Right renal pelvis (tissue), 4 donors: ENCODE measurements at regions not wholly inside any gene's neighbourhood (a gene's known extent, or its start where the extent isn't known, plus 50 kb on each side); places are given as distances from the start of the nearest gene placed in this dataset.

ENCODE experiments used
- DNase-seq, 4 donors: peaks; one replicate each; pipeline ENCODE4 v3.0.0-alpha.2; 2013; ENCODE audit warnings: low read depth in 4 of 4, low spot score in 3 of 4, missing footprints in 1 of 4

GRCh38 chr9:120221844-120222243, 358.1 kb downstream of the CDK5RAP2 start:
- DNase-seq, result no peak

GRCh38 chr9:120214332-120214731, 365.6 kb downstream of the CDK5RAP2 start:
- DNase-seq, result peak; percentile 3 to 44 (median 24)

GRCh38 chr9:120212853-120213200, 367.1 kb downstream of the CDK5RAP2 start:
- no peak for DNase-seq

DNA sequence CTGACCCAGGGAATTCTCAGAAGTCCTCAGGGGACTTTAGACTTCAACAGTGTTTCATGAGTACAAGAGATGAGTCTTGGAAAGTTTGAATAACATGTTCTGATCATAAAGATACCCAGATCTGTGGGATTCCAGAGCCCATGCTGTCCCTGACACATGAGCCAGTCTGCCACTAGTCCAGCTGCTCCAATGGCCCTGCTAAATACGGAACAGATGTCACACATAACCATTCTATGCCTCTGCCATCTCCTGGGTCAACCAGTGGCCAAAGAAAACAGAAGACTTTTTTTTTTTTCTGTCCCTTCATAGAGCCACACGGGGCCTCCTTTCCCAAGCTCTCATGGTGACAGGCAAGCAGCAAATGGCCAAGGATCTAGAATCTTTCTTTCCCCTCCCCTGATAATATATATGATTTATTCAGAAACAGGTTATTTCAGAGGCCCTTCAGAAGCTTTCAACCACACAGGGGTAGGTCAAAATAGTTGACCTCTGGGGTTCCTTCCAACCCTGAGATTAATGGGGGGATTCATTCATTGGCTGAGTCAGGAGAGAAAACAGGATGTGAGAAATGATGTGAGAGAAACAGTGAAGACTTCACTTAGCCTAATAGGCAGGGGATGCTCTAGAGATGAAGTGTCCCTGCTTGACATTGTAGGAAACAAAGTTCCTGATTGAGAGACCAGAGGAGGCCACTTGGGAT, 367.7 kb downstream of the CDK5RAP2 start:
- DNase-seq, result no peak

- peak; percentile 2 to 38 (median 22) for DNase-seq
Measured at GRCh38 chr9:120210274-120210673, 369.7 kb downstream of the CDK5RAP2 start.

- no peak for DNase-seq
Measured at GRCh38 chr9:120202856-120203654, 376.9 kb downstream of the CDK5RAP2 start.

DNA sequence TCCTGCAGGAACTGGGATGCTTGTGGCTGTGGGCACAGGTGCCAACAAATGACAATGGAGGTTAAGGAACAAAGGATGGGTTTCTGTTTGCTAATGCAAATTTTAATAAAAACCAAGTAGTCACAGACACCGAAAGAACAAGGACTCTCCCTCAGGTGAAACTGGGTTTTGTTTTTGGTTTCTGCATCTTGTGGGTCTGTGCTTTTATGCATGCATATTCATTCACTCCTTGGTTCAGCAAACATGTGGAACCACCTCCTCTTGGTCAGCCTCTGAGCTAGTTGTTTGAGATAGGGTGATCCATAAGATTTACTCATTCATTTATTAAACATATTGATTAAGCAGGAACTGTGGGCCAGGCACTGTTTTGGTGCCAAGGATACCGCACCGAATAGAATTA, 381.9 kb downstream of the CDK5RAP2 start:
- DNase-seq, result no peak

- no peak for DNase-seq
Measured at GRCh38 chr9:120197605-120198004, 382.4 kb downstream of the CDK5RAP2 start.

- DNase-seq, result no peak
Measured at GRCh38 chr9:120191141-120191540, 388.8 kb downstream of the CDK5RAP2 start.

DNA sequence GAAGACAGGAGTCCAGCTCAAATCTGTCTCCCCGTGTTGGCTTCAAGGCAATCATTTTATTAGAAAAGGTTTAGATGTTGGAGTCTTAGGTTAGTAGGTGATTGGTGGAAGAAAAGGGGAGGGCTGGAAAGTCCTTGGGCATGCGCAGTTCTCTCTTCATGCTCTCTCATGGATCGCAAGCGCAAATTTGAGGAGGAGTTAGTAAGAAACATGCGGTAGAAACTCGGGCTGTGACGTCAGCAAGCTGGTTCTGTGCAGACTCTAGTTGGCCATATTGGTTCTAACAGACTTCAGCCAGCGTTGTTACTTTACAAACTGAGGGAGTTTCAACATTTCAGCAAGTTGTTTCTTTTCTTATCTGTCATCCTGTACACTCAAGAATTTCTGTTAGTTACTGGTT, 392.2 kb downstream of the CDK5RAP2 start:
- no peak for DNase-seq

- no peak for DNase-seq
Measured at GRCh38 chr9:120186276-120186675, 393.7 kb downstream of the CDK5RAP2 start.

GRCh38 chr9:120184266-120184665, 395.7 kb downstream of the CDK5RAP2 start:
- DNase-seq, result no peak

DNA sequence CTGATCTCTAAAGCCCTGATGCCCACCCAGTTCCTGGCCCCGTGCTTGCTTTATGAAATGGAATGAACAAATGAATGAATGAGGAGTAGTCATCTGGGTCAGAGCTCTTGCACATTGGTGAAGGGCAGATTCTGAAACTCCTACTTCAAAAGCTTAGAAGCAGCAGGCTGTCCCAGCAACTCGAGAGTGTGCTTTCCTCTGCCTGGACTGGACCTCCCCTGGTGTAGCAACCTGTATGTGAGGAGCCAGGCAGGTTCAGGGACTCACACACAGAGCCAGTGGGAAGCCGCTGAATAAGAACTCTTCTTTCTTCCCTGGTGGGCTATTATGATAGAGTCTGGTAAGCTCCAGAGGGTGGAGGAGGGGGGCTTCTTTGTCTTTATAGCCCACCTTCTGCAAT, 396.4 kb downstream of the CDK5RAP2 start:
- DNase-seq, result no peak

GRCh38 chr9:120182011-120182410, 398.0 kb downstream of the CDK5RAP2 start:
- no peak for DNase-seq

DNA sequence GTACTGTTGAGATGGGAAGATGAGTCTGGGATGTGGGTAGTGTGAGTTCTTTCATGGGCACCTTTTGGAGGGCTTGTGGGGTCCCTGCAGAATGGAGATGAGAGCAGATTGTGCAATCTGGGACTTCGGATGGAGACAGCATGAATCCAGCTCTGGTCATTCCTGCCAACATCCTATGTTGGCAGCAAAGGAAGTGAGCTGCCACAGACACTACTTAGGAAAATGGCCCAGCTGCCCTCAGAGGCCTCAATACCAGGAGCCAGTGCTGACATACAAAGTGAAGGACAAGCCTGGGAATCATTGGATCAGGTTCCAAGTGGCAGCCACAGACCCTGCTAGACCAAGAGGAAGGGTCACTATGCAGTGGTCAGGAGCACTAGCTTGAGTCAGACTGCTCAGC, 402.8 kb downstream of the CDK5RAP2 start:
- no peak for DNase-seq

GRCh38 chr9:120175031-120175430, 404.9 kb downstream of the CDK5RAP2 start:
- DNase-seq, result no peak

DNA sequence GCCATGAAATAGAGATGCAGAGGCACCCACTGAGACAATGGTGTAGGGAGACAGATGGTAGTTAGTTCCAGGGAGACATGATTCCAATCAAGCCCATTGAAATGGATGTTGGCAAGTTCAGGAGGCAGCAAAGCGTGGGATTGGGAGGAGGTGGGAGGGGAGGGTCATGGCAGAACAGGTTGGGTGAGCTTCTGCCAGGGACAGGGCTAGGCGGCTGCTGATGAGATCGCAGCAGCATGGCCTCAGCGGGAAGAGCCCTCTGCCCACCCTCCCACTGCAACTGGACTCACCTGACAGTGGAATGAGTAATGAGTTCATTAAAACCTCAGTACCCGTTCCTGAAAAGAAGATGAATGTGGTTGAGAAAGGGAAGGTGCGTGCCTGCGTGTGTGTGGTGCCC, 418.2 kb downstream of the CDK5RAP2 start:
- peak in 2 of 4 donors; percentile 3 to 4 for DNase-seq

GRCh38 chr9:120158221-120158620, 421.7 kb downstream of the CDK5RAP2 start:
- DNase-seq, result no peak

- DNase-seq, result no peak
Measured at GRCh38 chr9:120156376-120156775, 423.6 kb downstream of the CDK5RAP2 start.

- DNase-seq, result no peak
Measured at GRCh38 chr9:120153258-120153657, 426.7 kb downstream of the CDK5RAP2 start.

- DNase-seq, result no peak
Measured at GRCh38 chr9:120152295-120152694, 427.7 kb downstream of the CDK5RAP2 start.

DNA sequence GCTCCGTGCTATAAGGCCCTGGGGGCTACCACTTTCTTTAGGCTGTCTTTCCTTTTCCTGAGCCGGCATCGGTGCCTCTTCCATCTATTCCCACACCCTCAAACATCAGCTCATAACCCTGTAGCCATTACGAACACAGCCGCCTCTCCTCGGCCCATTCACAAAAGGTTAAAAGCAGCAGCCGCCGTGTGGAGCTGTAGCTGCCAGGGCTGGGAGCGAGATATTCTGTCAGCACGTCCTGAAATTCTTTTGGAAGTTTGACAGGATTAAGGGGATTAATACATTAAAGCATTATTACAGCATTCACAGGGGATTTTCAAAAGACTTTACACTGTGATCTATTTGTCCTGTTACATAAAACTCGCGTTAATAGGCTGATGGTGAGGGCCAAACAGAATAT, 428.2 kb downstream of the CDK5RAP2 start:
- no peak for DNase-seq
